IMR-90 (cell line): ENCODE measurements at regions not wholly inside any gene's neighbourhood (a gene's known extent, or its start where the extent isn't known, plus 50 kb on each side); places are given as distances from the start of the nearest gene placed in this dataset.

Experiments used
- ATAC-seq: fragments of 200-7000 bp; cut with Tn5 transposase; 2 replicates; pipeline ENCODE4 v1.9.1; 2020; ENCODE audit warnings: low read depth, mild to moderate bottlenecking, moderate library complexity
- BruUV-seq: library from RNA; stranded (reverse); fragments of 400-500 nt; replicated peaks from 2 replicates; lab custom pipeline; 2021; lab: Mats Ljungman, UMichigan
- CTCF ChIA-PET: fragments of 300-600 bp; formaldehyde crosslinking; extraction: SDS; loops from one replicate; lab custom pipeline; 2021; ENCODE audit warnings: antibody characterized with exemption; lab: Yijun Ruan, JAX
- POLR2A ChIA-PET: fragments of 300-600 bp; sonication (Branson Sonifier 250); formaldehyde crosslinking; loops from one replicate; lab custom pipeline; 2022; ENCODE audit warnings: antibody characterized with exemption; ENCODE audit not compliant: unreplicated experiment; lab: Charles Lee
- DNase-seq: peaks from one replicate; pipeline ENCODE4 v3.0.0; 2013
- H2AFZ ChIP-seq: replicated peaks from 2 replicates; pipeline ENCODE3; 2013; ENCODE audit warnings: low read length, mild to moderate bottlenecking; ENCODE audit not compliant: poor library complexity
- H2AK5ac ChIP-seq: 2 replicates; pipeline ENCODE4 v1.6.1; 2013; ENCODE audit warnings: low read depth, low read length, inconsistent platforms
- H2AK9ac ChIP-seq: replicated peaks from 2 replicates; pipeline ENCODE3; 2013; ENCODE audit warnings: mild to moderate bottlenecking, low read depth, low read length, moderate library complexity; ENCODE audit not compliant: poor library complexity
- H2BK120ac ChIP-seq: 2 replicates; pipeline ENCODE4 v1.6.1; 2013; ENCODE audit warnings: low read depth, low read length, inconsistent platforms
- H2BK15ac ChIP-seq: 3 replicates; pipeline ENCODE4 v1.6.1; 2013; ENCODE audit warnings: low read depth, low read length, inconsistent platforms
- H2BK20ac ChIP-seq: 2 replicates; pipeline ENCODE4 v1.6.1; 2013; ENCODE audit warnings: low read depth, mild to moderate bottlenecking, inconsistent platforms, low read length, moderate library complexity
- H2BK5ac ChIP-seq: 2 replicates; pipeline ENCODE4 v1.6.1; 2013; ENCODE audit warnings: mild to moderate bottlenecking, low read depth, low read length, inconsistent platforms; ENCODE audit not compliant: poor library complexity, severe bottlenecking
- H3K14ac ChIP-seq: replicated peaks from 2 replicates; pipeline ENCODE4 v1.6.1; 2013; ENCODE audit warnings: low read depth, low read length, inconsistent platforms
- H3K18ac ChIP-seq: 2 replicates; pipeline ENCODE4 v1.6.1; 2013; ENCODE audit warnings: low read depth, low read length, control low read depth
- H3K23ac ChIP-seq: 2 replicates; pipeline ENCODE4 v1.6.1; 2013; ENCODE audit warnings: low read depth, low read length, inconsistent platforms
- H3K27ac ChIP-seq: 2 replicates; pipeline ENCODE4 v1.5.1; 2013; ENCODE audit warnings: mild to moderate bottlenecking, control low read depth, low read length; ENCODE audit not compliant: insufficient read depth
- H3K27me3 ChIP-seq: 2 replicates; pipeline ENCODE4 v1.6.1; 2013; ENCODE audit warnings: low read length; ENCODE audit not compliant: control insufficient read depth, insufficient read depth
- H3K36me3 ChIP-seq: 2 replicates; pipeline ENCODE4 v1.6.1; 2013; ENCODE audit warnings: low read length, mixed read lengths; ENCODE audit not compliant: control insufficient read depth, insufficient read depth
- H3K4ac ChIP-seq: 2 replicates; pipeline ENCODE4 v1.6.1; 2013; ENCODE audit warnings: low read depth, low read length, inconsistent platforms
- H3K4me1 ChIP-seq: 2 replicates; pipeline ENCODE4 v1.6.1; 2013; ENCODE audit warnings: low read length, mixed read lengths; ENCODE audit not compliant: control insufficient read depth, insufficient read depth
- H3K4me2 ChIP-seq: 2 replicates; pipeline ENCODE4 v1.6.1; 2013; ENCODE audit warnings: low read depth, mild to moderate bottlenecking, control low read depth, low read length, moderate library complexity
- H3K4me3 ChIP-seq: 2 replicates; pipeline ENCODE4 v1.5.1; 2013; ENCODE audit warnings: low read depth, mild to moderate bottlenecking, control low read depth, low read length, moderate library complexity; ENCODE audit not compliant: insufficient read depth
- H3K56ac ChIP-seq: 2 replicates; pipeline ENCODE4 v1.6.1; 2013; ENCODE audit warnings: low read length, inconsistent platforms; ENCODE audit not compliant: insufficient read depth; ENCODE audit errors: extremely low read depth
- H3K79me1 ChIP-seq, 2 experiments: 2 replicates each; pipeline ENCODE4 v1.6.1; 2013; ENCODE audit warnings: low read length in 2 of 2, inconsistent platforms in 1 of 2, low read depth in 1 of 2
- H3K9ac ChIP-seq: 2 replicates; pipeline ENCODE4 v1.6.1; 2013; ENCODE audit warnings: low read depth, low read length, control low read depth
- H3K9me1 ChIP-seq: 2 replicates; pipeline ENCODE4 v1.6.1; 2013; ENCODE audit warnings: low read length, inconsistent platforms; ENCODE audit not compliant: insufficient read depth
- H3K9me3 ChIP-seq: 2 replicates; pipeline ENCODE4 v1.6.1; 2013; ENCODE audit warnings: low read length; ENCODE audit not compliant: control insufficient read depth, insufficient read depth
- H4K20me1 ChIP-seq: 2 replicates; pipeline ENCODE4 v1.6.1; 2013; ENCODE audit warnings: low read length, inconsistent platforms; ENCODE audit not compliant: insufficient read depth
- H4K5ac ChIP-seq: 2 replicates; pipeline ENCODE4 v1.6.1; 2013; ENCODE audit warnings: mild to moderate bottlenecking, low read depth, low read length, control low read depth
- H4K8ac ChIP-seq, 2 experiments: 2 replicates each; pipeline ENCODE4 v1.6.1; 2013; ENCODE audit warnings: low read depth in 2 of 2, low read length in 2 of 2, control low read depth in 1 of 2, inconsistent platforms in 1 of 2
- H4K91ac ChIP-seq: 2 replicates; pipeline ENCODE4 v1.6.1; 2013; ENCODE audit warnings: low read depth, low read length, inconsistent platforms; ENCODE audit not compliant: insufficient read depth
- MAZ ChIP-seq: IDR thresholded peaks from 2 replicates; pipeline ENCODE4 v1.6.1; 2012; ENCODE audit warnings: low read depth, mild to moderate bottlenecking, low read length, improper control_type of control experiment, moderate library complexity, borderline replicate concordance
- WGBS, 2 experiments: methylation state at CpG; one replicate each; pipeline versions ENCODE4 v1.1.5 to v1.1.7; 2013; ENCODE audit warnings: missing lambda C conversion rate in 2 of 2; ENCODE audit not compliant: insufficient read length in 1 of 2; ENCODE audit errors: extremely low coverage in 2 of 2; 5-methylcytosine and 5-hydroxymethylcytosine counted together
- dilution Hi-C: fragments of 300-500 bp; cut with HindIII; formaldehyde crosslinking; loops from one replicate; pipeline ENCODE4 v1.14.3; 2018; ENCODE audit warnings: low sequenced_read_pairs; ENCODE audit not compliant: unreplicated experiment
- in situ Hi-C: fragments of 300-500 bp; cut with MboI; formaldehyde crosslinking; loops from 3 replicates; pipeline ENCODE4 v1.14.3; 2019; ENCODE audit warnings: low sequenced_read_pairs, inconsistent platforms, mixed read lengths
- intact Hi-C: fragments of 100-400 bp; cut with micrococcal nuclease; formaldehyde crosslinking; loops from 2 replicates; pipeline ENCODE4 v1.10.0; 2022
- TF ChIP-seq, protein P1 (sequence below): conservative IDR thresholded peaks from 2 replicates; pipeline ENCODE4 v1.5.1; 2012; ENCODE audit warnings: mild to moderate bottlenecking, low read depth, low read length, improper control_type of control experiment

DNA sequence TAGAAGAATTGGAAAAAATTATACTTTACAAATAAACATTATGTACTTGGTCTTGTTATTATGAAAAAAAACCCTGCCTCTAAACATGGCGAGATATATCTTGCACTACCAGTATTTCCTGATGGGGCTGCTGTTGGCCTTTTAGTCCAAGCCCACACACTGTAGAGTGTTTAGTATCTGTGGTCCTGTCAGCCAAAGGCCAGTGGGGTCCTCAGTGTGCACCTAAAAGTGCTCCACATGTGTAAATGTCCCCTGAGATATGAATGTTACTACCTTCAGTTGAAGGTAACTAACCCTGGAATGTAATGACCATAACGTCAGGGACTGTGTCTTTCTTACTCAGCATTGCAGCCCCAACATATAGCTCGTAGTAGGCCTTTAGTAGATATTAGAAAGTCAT is 71.1 kb upstream of the HK2 start:
- dilution Hi-C loops, result no loop called here
- ATAC-seq (no peak), DNase-seq (no peak)
- Histone ChIP-seq H2AK9ac (no peak overlapping the region), H3K36me3 (no peaks in the 10 kb centered on the region), H2BK15ac (0 out of 3 replicates have a peak overlapping the region, but pooled peaks have one; percentile 15), H2BK120ac (no peak overlapping the region), H3K9me3 (0 out of 2 replicates have a peak, but pooled peaks cover under 1% of the 10 kb centered on the region), H3K14ac (no peak overlapping the region), H3K9ac (no peak overlapping the region), H3K23ac (no peak overlapping the region), H3K9me1 (peaks cover 26% of the 10 kb centered on the region), H2AFZ (no peak overlapping the region), H3K18ac (no peak overlapping the region), H4K91ac (no peak overlapping the region), H3K4me2 (no peak overlapping the region), H2AK5ac (no peak overlapping the region; the same call in 1 of the 2 replicates), H4K5ac (no peak overlapping the region), H3K56ac (no peak overlapping the region), H4K8ac (no peak overlapping the region), H3K79me1 (no peaks in the 10 kb centered on the region), H2BK5ac (no peak overlapping the region), H3K4me1 (peaks cover 22% of the 10 kb centered on the region), H2BK20ac (peak overlapping the region; percentile 45; the same call in 1 of the 2 replicates), H4K20me1 (no peaks in the 10 kb centered on the region), H3K4ac (peak overlapping the region; percentile 37; the same call in 1 of the 2 replicates), H3K4me3 (no peak overlapping the region), H3K27me3 (no peaks in the 10 kb centered on the region), H3K27ac (no peak overlapping the region)
- BruUV-seq, result no TSS peak
- intact Hi-C loops, result no loop called here
- POLR2A ChIA-PET, result no interaction called here
- WGBS, 2 experiments, result no CpG with 5 or more reads among the region's 3 CpGs
- TF ChIP-seq, protein P1, sequence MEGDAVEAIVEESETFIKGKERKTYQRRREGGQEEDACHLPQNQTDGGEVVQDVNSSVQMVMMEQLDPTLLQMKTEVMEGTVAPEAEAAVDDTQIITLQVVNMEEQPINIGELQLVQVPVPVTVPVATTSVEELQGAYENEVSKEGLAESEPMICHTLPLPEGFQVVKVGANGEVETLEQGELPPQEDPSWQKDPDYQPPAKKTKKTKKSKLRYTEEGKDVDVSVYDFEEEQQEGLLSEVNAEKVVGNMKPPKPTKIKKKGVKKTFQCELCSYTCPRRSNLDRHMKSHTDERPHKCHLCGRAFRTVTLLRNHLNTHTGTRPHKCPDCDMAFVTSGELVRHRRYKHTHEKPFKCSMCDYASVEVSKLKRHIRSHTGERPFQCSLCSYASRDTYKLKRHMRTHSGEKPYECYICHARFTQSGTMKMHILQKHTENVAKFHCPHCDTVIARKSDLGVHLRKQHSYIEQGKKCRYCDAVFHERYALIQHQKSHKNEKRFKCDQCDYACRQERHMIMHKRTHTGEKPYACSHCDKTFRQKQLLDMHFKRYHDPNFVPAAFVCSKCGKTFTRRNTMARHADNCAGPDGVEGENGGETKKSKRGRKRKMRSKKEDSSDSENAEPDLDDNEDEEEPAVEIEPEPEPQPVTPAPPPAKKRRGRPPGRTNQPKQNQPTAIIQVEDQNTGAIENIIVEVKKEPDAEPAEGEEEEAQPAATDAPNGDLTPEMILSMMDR, result 0 out of 2 replicates have a peak, but pooled peaks have one; percentile 9
- no peak for TF ChIP-seq MAZ
- in situ Hi-C loops, result no loop called here
- CTCF ChIA-PET, result interaction anchor here (1.1 kb wide), 1 partner anchor 75 kb away, joined by 4 read pairs; no protein-coding TSS in a partner anchor
